Endothelial cell of umbilical vein (primary cell): ENCODE measurements at regions not wholly inside any gene's neighbourhood (a gene's known extent, or its start where the extent isn't known, plus 50 kb on each side); places are given as distances from the start of the nearest gene placed in this dataset.

Experiments
- CTCF ChIP-seq, 2 donors: IDR thresholded peaks; 1 replicate in 1 of 2; 2 replicates in 1 of 2; pipeline ENCODE4 v1.5.1; 2011; ENCODE audit warnings: low read length in 2 of 2, mild to moderate bottlenecking in 2 of 2, moderate library complexity in 2 of 2, control low read depth in 1 of 2, inconsistent platforms in 1 of 2, low read depth in 1 of 2; ENCODE audit not compliant: insufficient read depth in 1 of 2; ENCODE audit errors: extremely low read depth in 1 of 2
- EZH2 ChIP-seq: IDR thresholded peaks from 2 replicates; pipeline ENCODE4 v1.6.1; 2012; ENCODE audit warnings: borderline replicate concordance, low read depth, mild to moderate bottlenecking, moderate library complexity, low read length, inconsistent platforms; ENCODE audit not compliant: severe bottlenecking
- FOS ChIP-seq: IDR thresholded peaks from 2 replicates; pipeline ENCODE4 v1.6.1; 2011; ENCODE audit warnings: mild to moderate bottlenecking, low read length, moderate library complexity, borderline replicate concordance; ENCODE audit not compliant: insufficient read depth
- GATA2 ChIP-seq: IDR thresholded peaks from 2 replicates; pipeline ENCODE4 v1.7.0; 2011; ENCODE audit warnings: low read depth, mild to moderate bottlenecking, moderate library complexity, mixed read lengths, low read length; ENCODE audit not compliant: insufficient read length, insufficient read depth
- JUN ChIP-seq: IDR thresholded peaks from 2 replicates; pipeline ENCODE4 v1.6.1; 2011; ENCODE audit warnings: borderline replicate concordance, low read depth; ENCODE audit not compliant: insufficient read length, insufficient read depth
- MAX ChIP-seq: IDR thresholded peaks from 2 replicates; pipeline ENCODE4 v1.6.1; 2011; ENCODE audit not compliant: insufficient read depth, insufficient read length
- POLR2A ChIP-seq: IDR thresholded peaks from 2 replicates; pipeline ENCODE4 v1.6.1; 2012; ENCODE audit warnings: low read depth, mild to moderate bottlenecking, control low read depth, low read length
- POLR2AphosphoS5 ChIP-seq: IDR thresholded peaks from 2 replicates; pipeline ENCODE4 v1.6.1; 2012; ENCODE audit warnings: low read depth, mild to moderate bottlenecking, control low read depth, low read length, moderate library complexity; ENCODE audit not compliant: insufficient read depth

- TF ChIP-seq CTCF (IDR thresholded peaks at IDR 0.05; ENCODE audit: extremely low read depth in 1 of 2, insufficient read depth in 1 of 2, low read depth in 1 of 2, low read length in 2 of 2) (no peak), POLR2AphosphoS5 (no peak), GATA2 (no peak), EZH2 (no peak), POLR2A (no peak), FOS (no peak), MAX (no peak), JUN (no peak)
These were observed 74.2 kb upstream of the RHOBTB1 start for GRCh38 chr10:61018146-61018545.
